ENCODE measurements at regions not wholly inside any gene's neighbourhood (a gene's known extent, or its start where the extent isn't known, plus 50 kb on each side); places are given as distances from the start of the nearest gene placed in this dataset.
"Not testable (repeated sequence)": the region's sequence is repeated elsewhere in the genome, so short reads cannot be mapped to it uniquely, and the experiment has no call there.

- TF ChIP-seq CTCF (IDR thresholded peaks at IDR 0.05; ENCODE audit: extremely low read depth in 1 of 2, insufficient read depth in 1 of 2, low read depth in 1 of 2, low read length in 2 of 2); POLR2A (IDR thresholded peaks at IDR 0.05; ENCODE audit: low read depth, low read length); MAX (IDR thresholded peaks at IDR 0.05; ENCODE audit: insufficient read depth, insufficient read length); POLR2AphosphoS5 (IDR thresholded peaks at IDR 0.05; ENCODE audit: insufficient read depth, low read depth, low read length); EZH2 (IDR thresholded peaks at IDR 0.05; ENCODE audit: borderline replicate concordance, low read depth, low read length, severe bottlenecking); MYC (IDR thresholded peaks at IDR 0.05; ENCODE audit: low read depth, low read length); GATA2 (IDR thresholded peaks at IDR 0.05; ENCODE audit: insufficient read depth, insufficient read length, low read depth, low read length); JUN (IDR thresholded peaks at IDR 0.05; ENCODE audit: borderline replicate concordance, insufficient read depth, insufficient read length, low read depth); FOS (IDR thresholded peaks at IDR 0.05; ENCODE audit: borderline replicate concordance, insufficient read depth, low read length): not testable (repeated sequence)
These were observed 234.7 kb downstream of the EMX2 start for GRCh38 chr10:117777222-117777621.

Measured in endothelial cell of umbilical vein (primary cell).